ENCODE measurements at regions not wholly inside any gene's neighbourhood (a gene's known extent, or its start where the extent isn't known, plus 50 kb on each side); places are given as distances from the start of the nearest gene placed in this dataset.
"Not testable (repeated sequence)": the region's sequence is repeated elsewhere in the genome, so short reads cannot be mapped to it uniquely, and the experiment has no call there.

GRCh38 chr1:221212926-221213325, 333.7 kb downstream of the HLX start:
- no peak overlapping the region for H3K4me3 ChIP-seq (ENCODE audit: low read length)
- no peak for DNase-seq (ENCODE audit: low read depth, low spot score)

- H3K4me3 ChIP-seq (ENCODE audit: low read length), result no peak overlapping the region
- DNase-seq (ENCODE audit: low read depth, low spot score), result no peak
Observed at GRCh38 chr1:221217029-221217428, 337.8 kb downstream of the HLX start.

GRCh38 chr1:221223281-221223680, 344.0 kb downstream of the HLX start:
- DNase-seq (ENCODE audit: low read depth, low spot score), result no peak
- no peak overlapping the region for H3K4me3 ChIP-seq (ENCODE audit: low read length)

- H3K4me3 ChIP-seq (ENCODE audit: low read length), result no peak overlapping the region
- no peak for DNase-seq (ENCODE audit: low read depth, low spot score)
Observed at GRCh38 chr1:221227460-221227859, 348.2 kb downstream of the HLX start.

- no peak for DNase-seq (ENCODE audit: low read depth, low spot score)
- no peak overlapping the region for H3K4me3 ChIP-seq (ENCODE audit: low read length)
Observed at GRCh38 chr1:221227872-221228337, 348.7 kb downstream of the HLX start.

GRCh38 chr1:221228594-221228993, 349.4 kb downstream of the HLX start:
- no peak overlapping the region for H3K4me3 ChIP-seq (ENCODE audit: low read length)
- no peak for DNase-seq (ENCODE audit: low read depth, low spot score)

GRCh38 chr1:221230605-221231004, 351.4 kb downstream of the HLX start:
- no peak for DNase-seq (ENCODE audit: low read depth, low spot score)
- H3K4me3 ChIP-seq (ENCODE audit: low read length), result no peak overlapping the region

- no peak overlapping the region for H3K4me3 ChIP-seq (ENCODE audit: low read length)
- no peak for DNase-seq (ENCODE audit: low read depth, low spot score)
Observed at GRCh38 chr1:221234791-221235190, 355.5 kb downstream of the HLX start.

- DNase-seq (ENCODE audit: low read depth, low spot score), result no peak
- H3K4me3 ChIP-seq (ENCODE audit: low read length), result no peak overlapping the region
Observed at GRCh38 chr1:221237587-221237986, 358.3 kb downstream of the HLX start.

GRCh38 chr1:221239181-221239580, 359.9 kb downstream of the HLX start:
- no peak for DNase-seq (ENCODE audit: low read depth, low spot score)
- H3K4me3 ChIP-seq (ENCODE audit: low read length), result no peak overlapping the region

GRCh38 chr1:221239792-221240191, 360.5 kb downstream of the HLX start:
- DNase-seq (ENCODE audit: low read depth, low spot score), result no peak

GRCh38 chr1:221240690-221241089, 361.4 kb downstream of the HLX start:
- no peak overlapping the region for H3K4me3 ChIP-seq (ENCODE audit: low read length)
- no peak for DNase-seq (ENCODE audit: low read depth, low spot score)

More at GRCh38 chr1:221239792-221240191, 360.5 kb downstream of the HLX start:
- H3K4me3 ChIP-seq (ENCODE audit: low read length), result no peak overlapping the region

GRCh38 chr1:221241157-221241556, 361.9 kb downstream of the HLX start:
- H3K4me3 ChIP-seq (ENCODE audit: low read length), result no peak overlapping the region
- no peak for DNase-seq (ENCODE audit: low read depth, low spot score)

GRCh38 chr1:221241592-221241991, 362.3 kb downstream of the HLX start:
- H3K4me3 ChIP-seq (ENCODE audit: low read length), result no peak overlapping the region
- DNase-seq (ENCODE audit: low read depth, low spot score), result no peak

- no peak for DNase-seq (ENCODE audit: low read depth, low spot score)
- H3K4me3 ChIP-seq (ENCODE audit: low read length), result no peak overlapping the region
Observed at GRCh38 chr1:221246067-221246466, 366.8 kb downstream of the HLX start.

GRCh38 chr1:221246628-221247415, 367.6 kb downstream of the HLX start:
- no peak overlapping the region for H3K4me3 ChIP-seq (ENCODE audit: low read length)
- DNase-seq (ENCODE audit: low read depth, low spot score), result no peak

- DNase-seq (ENCODE audit: low read depth, low spot score), result no peak
- H3K4me3 ChIP-seq (ENCODE audit: low read length), result no peak overlapping the region
Observed at GRCh38 chr1:221251580-221251979, 372.3 kb downstream of the HLX start.

GRCh38 chr1:221254813-221255212, 375.6 kb downstream of the HLX start:
- DNase-seq (ENCODE audit: low read depth, low spot score), result no peak
- H3K4me3 ChIP-seq (ENCODE audit: low read length), result no peak overlapping the region

- no peak overlapping the region for H3K4me3 ChIP-seq (ENCODE audit: low read length)
- no peak for DNase-seq (ENCODE audit: low read depth, low spot score)
Observed at GRCh38 chr1:221256773-221257172, 377.5 kb downstream of the HLX start.

GRCh38 chr1:221257548-221257947, 378.3 kb downstream of the HLX start:
- not testable (repeated sequence) for H3K4me3 ChIP-seq (ENCODE audit: low read length); DNase-seq (ENCODE audit: low read depth, low spot score)

GRCh38 chr1:221262677-221263076, 383.4 kb downstream of the HLX start:
- not testable (repeated sequence) for DNase-seq (ENCODE audit: low read depth, low spot score); H3K4me3 ChIP-seq (ENCODE audit: low read length)
